HEK293 (cell line): ENCODE measurements at regions not wholly inside any gene's neighbourhood (a gene's known extent, or its start where the extent isn't known, plus 50 kb on each side); places are given as distances from the start of the nearest gene placed in this dataset.
A peak's percentile ranks its signal among the peaks of the same experiment; 100 is the strongest.

Source experiments
- CTCF ChIA-PET: fragments of 350-600 bp; formaldehyde crosslinking; extraction: SDS; loops from one replicate; lab custom pipeline; 2021; ENCODE audit warnings: antibody characterized with exemption; lab: Yijun Ruan, JAX
- POLR2A ChIA-PET: fragments of 300-600 bp; formaldehyde crosslinking; extraction: SDS; loops from one replicate; lab custom pipeline; 2020; ENCODE audit warnings: antibody characterized with exemption, inconsistent platforms; lab: Yijun Ruan, JAX
- H3K27ac ChIP-seq: fragments of 200-500 bp; sonication (Bioruptor generic); 2 replicates; pipeline ENCODE4 v1.5.1; 2014; ENCODE audit warnings: low read depth, low read length, control low read depth, inconsistent platforms; ENCODE audit errors: extremely low read depth
- H3K36me3 ChIP-seq, 2 experiments: fragments of 200-500 bp in 1 of 2; sonication (Bioruptor generic) in 1 of 2; 1 replicate in 1 of 2; 2 replicates in 1 of 2; pipeline ENCODE4 v1.5.1; 2014 to 2017; ENCODE audit warnings: inconsistent platforms in 2 of 2, low read length in 2 of 2; ENCODE audit not compliant: control insufficient read depth in 2 of 2, insufficient read depth in 1 of 2
- H3K4me1 ChIP-seq: fragments of 200-500 bp; sonication (Bioruptor generic); 2 replicates; pipeline ENCODE4 v1.5.1; 2014; ENCODE audit warnings: mild to moderate bottlenecking, low read length, inconsistent platforms; ENCODE audit not compliant: control insufficient read depth, insufficient read depth
- H3K4me3 ChIP-seq: 2 replicates; pipeline ENCODE4 v1.5.1; 2011; ENCODE audit warnings: low read depth, mild to moderate bottlenecking, control low read depth, low read length, moderate library complexity
- H3K9me3 ChIP-seq: fragments of 200-500 bp; sonication (Bioruptor generic); 2 replicates; pipeline ENCODE4 v1.5.1; 2014; ENCODE audit warnings: low read depth, low read length, inconsistent platforms; ENCODE audit not compliant: control insufficient read depth, insufficient read depth
- OSR2 ChIP-seq: fragments of 450-650 bp; formaldehyde crosslinking; IDR thresholded peaks from 2 replicates; pipeline ENCODE4 v1.5.1; 2016; ENCODE audit warnings: missing biosample characterization, missing genetic modification characterization
- PRDM1 ChIP-seq: fragments of 450-650 bp; formaldehyde crosslinking; IDR thresholded peaks from 2 replicates; pipeline ENCODE4; 2016; ENCODE audit warnings: missing biosample characterization, missing genetic modification characterization
- WT1 ChIP-seq: fragments of 450-650 bp; formaldehyde crosslinking; IDR thresholded peaks from 2 replicates; pipeline ENCODE4 v1.5.1; 2016; ENCODE audit warnings: missing biosample characterization, missing genetic modification characterization
- ZFP3 ChIP-seq: fragments of 450-650 bp; formaldehyde crosslinking; IDR thresholded peaks from 2 replicates; pipeline ENCODE4 v1.5.1; 2016; ENCODE audit warnings: low read depth, missing biosample characterization, missing genetic modification characterization
- ZNF112 ChIP-seq: fragments of 450-650 bp; formaldehyde crosslinking; IDR thresholded peaks from 2 replicates; pipeline ENCODE4 v1.5.0; 2017; ENCODE audit warnings: missing biosample characterization, missing genetic modification characterization
- ZNF140 ChIP-seq: fragments of 450-650 bp; formaldehyde crosslinking; IDR thresholded peaks from 2 replicates; pipeline ENCODE4 v1.5.1; 2016; ENCODE audit warnings: missing biosample characterization, missing genetic modification characterization
- ZNF146 ChIP-seq: fragments of 450-650 bp; formaldehyde crosslinking; IDR thresholded peaks from 2 replicates; pipeline ENCODE4 v1.5.1; 2016; ENCODE audit warnings: missing biosample characterization, missing genetic modification characterization
- ZNF157 ChIP-seq: fragments of 450-650 bp; formaldehyde crosslinking; IDR thresholded peaks from 2 replicates; pipeline ENCODE4 v1.5.1; 2016; ENCODE audit warnings: missing biosample characterization, missing genetic modification characterization
- ZNF239 ChIP-seq: fragments of 450-650 bp; formaldehyde crosslinking; IDR thresholded peaks from 2 replicates; pipeline ENCODE4 v1.5.1; 2016; ENCODE audit warnings: missing biosample characterization, missing genetic modification characterization
- ZNF324 ChIP-seq: fragments of 450-650 bp; formaldehyde crosslinking; IDR thresholded peaks from 2 replicates; pipeline ENCODE4 v1.5.1; 2016; ENCODE audit warnings: missing biosample characterization, missing genetic modification characterization
- ZNF335 ChIP-seq: fragments of 450-650 bp; formaldehyde crosslinking; conservative IDR thresholded peaks from 2 replicates; pipeline ENCODE4 v1.5.1; 2016; ENCODE audit warnings: missing biosample characterization, missing genetic modification characterization
- ZNF354C ChIP-seq: fragments of 450-650 bp; formaldehyde crosslinking; IDR thresholded peaks from 2 replicates; pipeline ENCODE4 v1.5.1; 2016; ENCODE audit warnings: missing biosample characterization, missing genetic modification characterization, low read depth, borderline replicate concordance
- ZNF571 ChIP-seq: fragments of 450-650 bp; formaldehyde crosslinking; IDR thresholded peaks from 2 replicates; pipeline ENCODE4 v1.5.0; 2017; ENCODE audit warnings: missing biosample characterization, missing genetic modification characterization
- ZNF585B ChIP-seq: fragments of 450-650 bp; formaldehyde crosslinking; IDR thresholded peaks from 2 replicates; pipeline ENCODE4 v1.5.1; 2016; ENCODE audit warnings: missing biosample characterization, missing genetic modification characterization
- ZNF596 ChIP-seq: fragments of 450-650 bp; IDR thresholded peaks from 2 replicates; pipeline ENCODE4 v1.5.0; 2018; ENCODE audit warnings: missing biosample characterization, mild to moderate bottlenecking, missing genetic modification characterization, moderate library complexity
- ZSCAN23 ChIP-seq: fragments of 450-650 bp; formaldehyde crosslinking; IDR thresholded peaks from 2 replicates; pipeline ENCODE4 v1.5.1; 2016; ENCODE audit warnings: missing biosample characterization, missing genetic modification characterization
- TF ChIP-seq, protein P1 (sequence below): fragments of 450-650 bp; IDR thresholded peaks from 2 replicates; pipeline ENCODE4 v1.5.1; 2018; ENCODE audit warnings: missing biosample characterization, mild to moderate bottlenecking, missing genetic modification characterization
- TF ChIP-seq, protein P2 (sequence below): fragments of 450-650 bp; formaldehyde crosslinking; IDR thresholded peaks from 2 replicates; pipeline ENCODE4 v1.5.1; 2017; ENCODE audit warnings: missing biosample characterization, missing genetic modification characterization
- TF ChIP-seq, protein P3 (sequence below): fragments of 450-650 bp; formaldehyde crosslinking; IDR thresholded peaks from 2 replicates; pipeline ENCODE4 v1.5.1; 2016; ENCODE audit warnings: missing biosample characterization, missing genetic modification characterization
- TF ChIP-seq, protein P4 (sequence below): fragments of 450-650 bp; formaldehyde crosslinking; IDR thresholded peaks from 2 replicates; pipeline ENCODE4 v1.5.1; 2016; ENCODE audit warnings: missing biosample characterization, missing genetic modification characterization
- TF ChIP-seq, protein P5 (sequence below): fragments of 450-650 bp; formaldehyde crosslinking; IDR thresholded peaks from 2 replicates; pipeline ENCODE4 v1.5.1; 2016; ENCODE audit warnings: missing biosample characterization, missing genetic modification characterization

DNA sequence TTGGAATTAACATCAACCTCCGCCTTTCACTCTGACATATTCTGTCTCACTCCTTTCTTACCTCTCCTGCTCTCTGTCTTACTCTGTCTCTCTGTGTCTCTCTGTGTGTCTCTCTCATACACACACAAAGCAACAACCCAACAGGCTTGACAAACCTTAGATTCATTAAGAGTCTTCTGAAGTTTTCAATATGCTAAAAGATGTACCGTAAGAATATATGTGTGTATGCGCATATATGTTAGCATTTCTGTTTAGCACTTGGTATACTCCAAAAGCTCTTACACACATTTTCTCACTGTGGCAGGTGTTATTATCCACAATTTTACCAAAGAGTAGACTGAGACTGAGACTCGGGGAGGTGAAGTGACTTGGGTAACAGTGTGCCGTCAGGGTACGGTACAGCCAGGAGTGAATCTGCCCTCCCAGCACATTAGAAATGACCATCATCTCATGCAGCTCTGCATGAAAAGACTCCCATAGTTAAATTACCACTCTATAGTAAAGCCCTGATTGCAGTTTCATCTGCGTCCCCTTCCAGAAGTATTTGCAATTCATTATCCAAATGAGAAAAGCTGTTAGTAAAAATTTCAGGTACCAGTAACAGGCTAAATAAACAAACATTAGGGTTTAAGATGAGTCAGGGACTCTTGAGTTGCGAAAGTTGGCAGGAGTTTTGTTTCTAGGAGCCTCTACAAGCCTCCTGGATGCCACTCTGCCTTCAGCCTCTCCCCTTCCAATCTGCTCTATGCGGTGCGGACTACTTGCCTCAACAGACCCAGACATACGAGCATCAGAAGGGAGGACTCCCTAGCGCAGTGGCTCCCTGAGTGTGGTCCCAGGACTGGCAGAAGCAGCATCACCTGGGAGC lies 195.2 kb upstream of the TMEM45B start (continued):
- TF ChIP-seq, protein P1, sequence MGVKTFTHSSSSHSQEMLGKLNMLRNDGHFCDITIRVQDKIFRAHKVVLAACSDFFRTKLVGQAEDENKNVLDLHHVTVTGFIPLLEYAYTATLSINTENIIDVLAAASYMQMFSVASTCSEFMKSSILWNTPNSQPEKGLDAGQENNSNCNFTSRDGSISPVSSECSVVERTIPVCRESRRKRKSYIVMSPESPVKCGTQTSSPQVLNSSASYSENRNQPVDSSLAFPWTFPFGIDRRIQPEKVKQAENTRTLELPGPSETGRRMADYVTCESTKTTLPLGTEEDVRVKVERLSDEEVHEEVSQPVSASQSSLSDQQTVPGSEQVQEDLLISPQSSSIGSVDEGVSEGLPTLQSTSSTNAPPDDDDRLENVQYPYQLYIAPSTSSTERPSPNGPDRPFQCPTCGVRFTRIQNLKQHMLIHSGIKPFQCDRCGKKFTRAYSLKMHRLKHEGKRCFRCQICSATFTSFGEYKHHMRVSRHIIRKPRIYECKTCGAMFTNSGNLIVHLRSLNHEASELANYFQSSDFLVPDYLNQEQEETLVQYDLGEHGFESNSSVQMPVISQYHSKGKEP = 0 out of 2 replicates have a peak, but pooled peaks have one; percentile 56
- TF ChIP-seq WT1 (tag by site-specific recombination) (peak; percentile 78), OSR2 (tag by site-specific recombination) (peak; percentile 47; the same call in 1 of the 2 replicates), ZNF585B (tag by site-specific recombination) (no peak), ZNF112 (tag by site-specific recombination) (no peak)
- TF ChIP-seq, protein P2, sequence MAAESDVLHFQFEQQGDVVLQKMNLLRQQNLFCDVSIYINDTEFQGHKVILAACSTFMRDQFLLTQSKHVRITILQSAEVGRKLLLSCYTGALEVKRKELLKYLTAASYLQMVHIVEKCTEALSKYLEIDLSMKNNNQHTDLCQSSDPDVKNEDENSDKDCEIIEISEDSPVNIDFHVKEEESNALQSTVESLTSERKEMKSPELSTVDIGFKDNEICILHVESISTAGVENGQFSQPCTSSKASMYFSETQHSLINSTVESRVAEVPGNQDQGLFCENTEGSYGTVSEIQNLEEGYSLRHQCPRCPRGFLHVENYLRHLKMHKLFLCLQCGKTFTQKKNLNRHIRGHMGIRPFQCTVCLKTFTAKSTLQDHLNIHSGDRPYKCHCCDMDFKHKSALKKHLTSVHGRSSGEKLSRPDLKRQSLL (tag by site-specific recombination) = no peak

DNA sequence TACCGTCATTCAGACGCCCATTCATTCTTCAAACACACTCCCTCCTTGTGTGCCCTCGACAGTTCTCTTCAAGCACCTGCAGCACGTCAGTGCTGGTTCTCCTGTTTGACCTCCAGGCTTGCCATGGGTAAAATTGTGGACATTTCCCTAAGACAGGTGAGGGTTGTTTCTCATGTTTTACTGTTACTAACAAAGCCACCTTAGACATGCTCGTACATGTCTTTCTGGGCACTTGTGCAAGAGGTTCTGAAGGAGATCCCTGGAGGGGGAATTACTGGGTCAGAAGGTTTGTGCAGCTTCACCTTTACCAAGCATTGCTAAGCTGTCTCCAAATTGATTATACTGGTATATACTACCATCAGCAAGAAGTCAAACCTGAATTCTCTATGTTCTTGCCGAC lies 189.7 kb upstream of the TMEM45B start:
- ChIA-PET POLR2A (no interaction called here), CTCF (interaction anchor here (0.6 to 0.8 kb wide), 2 partner anchors 18 to 514 kb away, joined by 3 to 4 read pairs; no protein-coding TSS in a partner anchor)
- no peak overlapping the region for H3K27ac ChIP-seq
- no peak for TF ChIP-seq ZNF140 (tag by site-specific recombination)
- no peak for TF ChIP-seq ZNF324 (tag by site-specific recombination)
- TF ChIP-seq ZNF239 (tag by site-specific recombination) = no peak
- TF ChIP-seq ZNF335 = no peak
- TF ChIP-seq, protein P2 (tag by site-specific recombination) = no peak
- no peak overlapping the region for H3K4me3 ChIP-seq
- H3K36me3 ChIP-seq = no peaks in the 10 kb centered on the region
- no peaks in the 10 kb centered on the region for H3K9me3 ChIP-seq
- H3K4me1 ChIP-seq = no peaks in the 10 kb centered on the region

DNA sequence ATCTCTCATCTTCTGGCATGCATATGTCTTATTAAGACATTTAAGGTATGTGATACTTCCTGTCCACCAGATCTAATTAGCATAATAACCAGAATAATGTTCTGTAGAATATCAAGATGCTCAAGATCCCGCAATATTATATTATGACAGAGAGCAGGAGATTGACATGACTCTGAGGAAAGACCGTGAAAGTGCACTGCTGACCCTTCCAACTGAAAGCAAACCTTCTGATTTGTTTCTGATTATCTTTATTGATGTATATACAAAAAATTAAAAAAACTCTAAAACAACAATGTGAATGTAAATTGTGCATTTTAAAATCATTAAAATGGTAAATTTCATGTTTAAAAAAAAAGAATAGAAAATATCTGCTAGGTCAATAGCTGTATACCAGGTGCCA lies 184.4 kb upstream of the TMEM45B start:
- H3K9me3 ChIP-seq = no peaks in the 10 kb centered on the region
- CTCF ChIA-PET = no interaction called here
- H3K4me1 ChIP-seq = no peaks in the 10 kb centered on the region
- POLR2A ChIA-PET = no interaction called here
- H3K36me3 ChIP-seq = no peaks in the 10 kb centered on the region
- no peak overlapping the region for H3K4me3 ChIP-seq
- H3K27ac ChIP-seq = no peak overlapping the region
- TF ChIP-seq PRDM1 (tag by site-specific recombination) (no peak), ZNF157 (tag by site-specific recombination) (peak; percentile 90), ZNF354C (tag by site-specific recombination) (no peak), ZFP3 (tag by site-specific recombination) (no peak), ZNF146 (tag by site-specific recombination) (no peak), ZNF596 (tag by site-specific recombination) (no peak), ZNF571 (tag by site-specific recombination) (no peak), ZSCAN23 (tag by site-specific recombination) (no peak)
- TF ChIP-seq, protein P3, sequence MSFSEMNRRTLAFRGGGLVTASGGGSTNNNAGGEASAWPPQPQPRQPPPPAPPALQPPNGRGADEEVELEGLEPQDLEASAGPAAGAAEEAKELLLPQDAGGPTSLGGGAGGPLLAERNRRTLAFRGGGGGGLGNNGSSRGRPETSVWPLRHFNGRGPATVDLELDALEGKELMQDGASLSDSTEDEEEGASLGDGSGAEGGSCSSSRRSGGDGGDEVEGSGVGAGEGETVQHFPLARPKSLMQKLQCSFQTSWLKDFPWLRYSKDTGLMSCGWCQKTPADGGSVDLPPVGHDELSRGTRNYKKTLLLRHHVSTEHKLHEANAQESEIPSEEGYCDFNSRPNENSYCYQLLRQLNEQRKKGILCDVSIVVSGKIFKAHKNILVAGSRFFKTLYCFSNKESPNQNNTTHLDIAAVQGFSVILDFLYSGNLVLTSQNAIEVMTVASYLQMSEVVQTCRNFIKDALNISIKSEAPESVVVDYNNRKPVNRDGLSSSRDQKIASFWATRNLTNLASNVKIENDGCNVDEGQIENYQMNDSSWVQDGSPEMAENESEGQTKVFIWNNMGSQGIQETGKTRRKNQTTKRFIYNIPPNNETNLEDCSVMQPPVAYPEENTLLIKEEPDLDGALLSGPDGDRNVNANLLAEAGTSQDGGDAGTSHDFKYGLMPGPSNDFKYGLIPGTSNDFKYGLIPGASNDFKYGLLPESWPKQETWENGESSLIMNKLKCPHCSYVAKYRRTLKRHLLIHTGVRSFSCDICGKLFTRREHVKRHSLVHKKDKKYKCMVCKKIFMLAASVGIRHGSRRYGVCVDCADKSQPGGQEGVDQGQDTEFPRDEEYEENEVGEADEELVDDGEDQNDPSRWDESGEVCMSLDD (tag by site-specific recombination) = no peak
- TF ChIP-seq, protein P4, sequence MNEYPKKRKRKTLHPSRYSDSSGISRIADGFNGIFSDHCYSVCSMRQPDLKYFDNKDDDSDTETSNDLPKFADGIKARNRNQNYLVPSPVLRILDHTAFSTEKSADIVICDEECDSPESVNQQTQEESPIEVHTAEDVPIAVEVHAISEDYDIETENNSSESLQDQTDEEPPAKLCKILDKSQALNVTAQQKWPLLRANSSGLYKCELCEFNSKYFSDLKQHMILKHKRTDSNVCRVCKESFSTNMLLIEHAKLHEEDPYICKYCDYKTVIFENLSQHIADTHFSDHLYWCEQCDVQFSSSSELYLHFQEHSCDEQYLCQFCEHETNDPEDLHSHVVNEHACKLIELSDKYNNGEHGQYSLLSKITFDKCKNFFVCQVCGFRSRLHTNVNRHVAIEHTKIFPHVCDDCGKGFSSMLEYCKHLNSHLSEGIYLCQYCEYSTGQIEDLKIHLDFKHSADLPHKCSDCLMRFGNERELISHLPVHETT (tag by site-specific recombination) = no peak
- TF ChIP-seq, protein P5, sequence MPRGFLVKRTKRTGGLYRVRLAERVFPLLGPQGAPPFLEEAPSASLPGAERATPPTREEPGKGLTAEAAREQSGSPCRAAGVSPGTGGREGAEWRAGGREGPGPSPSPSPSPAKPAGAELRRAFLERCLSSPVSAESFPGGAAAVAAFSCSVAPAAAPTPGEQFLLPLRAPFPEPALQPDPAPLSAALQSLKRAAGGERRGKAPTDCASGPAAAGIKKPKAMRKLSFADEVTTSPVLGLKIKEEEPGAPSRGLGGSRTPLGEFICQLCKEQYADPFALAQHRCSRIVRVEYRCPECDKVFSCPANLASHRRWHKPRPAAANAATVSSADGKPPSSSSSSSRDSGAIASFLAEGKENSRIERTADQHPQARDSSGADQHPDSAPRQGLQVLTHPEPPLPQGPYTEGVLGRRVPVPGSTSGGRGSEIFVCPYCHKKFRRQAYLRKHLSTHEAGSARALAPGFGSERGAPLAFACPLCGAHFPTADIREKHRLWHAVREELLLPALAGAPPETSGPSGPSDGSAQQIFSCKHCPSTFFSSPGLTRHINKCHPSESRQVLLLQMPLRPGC (tag by site-specific recombination) = no peak
